ENCODE measurements at regions not wholly inside any gene's neighbourhood (a gene's known extent, or its start where the extent isn't known, plus 50 kb on each side); places are given as distances from the start of the nearest gene placed in this dataset.
A peak's percentile ranks its signal among the peaks of the same experiment; 100 is the strongest.

GRCh38 chr11:129281471-129282415 lies 89.6 kb upstream of the ARHGAP32 start:
- Histone ChIP-seq H3K4me1 (ENCODE audit: insufficient read depth, low read length) (peaks cover 35% of the 10 kb centered on the region), H3K27me3 (ENCODE audit: insufficient read depth, low read length) (peaks cover 9% of the 10 kb centered on the region), H3K4me3 (ENCODE audit: low read length) (no peak overlapping the region), H3K9me3 (ENCODE audit: low read depth, low read length) (no peaks in the 10 kb centered on the region)

- H3K27me3 ChIP-seq (ENCODE audit: insufficient read depth, low read length), result peaks cover 9% of the 10 kb centered on the region
- no peaks in the 10 kb centered on the region for H3K9me3 ChIP-seq (ENCODE audit: low read depth, low read length)
- H3K4me3 ChIP-seq (ENCODE audit: low read length), result peak overlapping the region; percentile 42
- H3K4me1 ChIP-seq (ENCODE audit: insufficient read depth, low read length), result peaks cover 35% of the 10 kb centered on the region
These were observed 88.1 kb upstream of the ARHGAP32 start for GRCh38 chr11:129280027-129280811.

- peak overlapping the region; percentile 42 for H3K4me3 ChIP-seq (ENCODE audit: low read length)
These were observed 87.4 kb upstream of the ARHGAP32 start for GRCh38 chr11:129279326-129280026.

DNA sequence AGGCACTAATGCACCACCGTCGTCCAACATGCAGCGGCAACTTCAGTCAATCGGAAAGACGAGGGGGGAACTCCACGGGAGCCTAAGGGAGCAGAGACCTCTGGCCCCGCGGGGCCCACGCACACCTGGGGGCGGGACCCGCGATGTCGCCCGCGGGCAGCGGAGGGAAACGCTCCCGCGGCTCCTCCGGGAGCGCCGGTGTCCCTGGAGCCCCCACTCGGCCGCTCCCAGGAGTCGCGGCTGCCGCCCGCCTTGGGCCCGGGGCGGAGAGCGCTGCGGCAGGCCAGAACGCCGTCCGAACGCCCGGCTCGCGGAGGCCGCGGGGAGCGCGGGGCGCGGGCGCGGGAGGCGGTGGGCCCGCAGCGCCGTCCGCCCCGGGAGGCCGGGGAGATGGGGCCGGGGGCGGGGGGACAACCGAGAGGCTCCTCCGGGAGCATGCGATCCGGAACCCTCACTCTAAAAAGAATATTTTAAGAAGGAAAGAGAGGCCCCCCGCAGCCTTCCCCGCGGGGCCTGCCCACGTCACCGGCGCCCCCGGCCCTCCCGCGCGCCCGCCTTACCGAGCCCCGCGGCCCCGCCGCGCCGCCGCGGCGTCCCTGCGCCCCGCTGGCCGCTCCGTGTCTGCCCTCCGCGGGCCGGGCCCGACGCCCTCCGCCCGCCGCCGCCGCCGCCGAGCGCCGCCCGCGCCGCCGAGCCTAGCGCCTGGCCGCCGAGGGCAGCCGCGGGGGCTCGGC lies 86.6 kb upstream of the ARHGAP32 start:
- Histone ChIP-seq H3K9me3 (ENCODE audit: low read depth, low read length) (no peaks in the 10 kb centered on the region), H3K4me3 (ENCODE audit: low read length) (peak overlapping the region; percentile 39), H3K27me3 (ENCODE audit: insufficient read depth, low read length) (peaks cover 9% of the 10 kb centered on the region), H3K4me1 (ENCODE audit: insufficient read depth, low read length) (peaks cover 27% of the 10 kb centered on the region)

More at GRCh38 chr11:129279326-129280026, 87.4 kb upstream of the ARHGAP32 start:
- Histone ChIP-seq H3K4me1 (ENCODE audit: insufficient read depth, low read length) (peaks cover 29% of the 10 kb centered on the region), H3K9me3 (ENCODE audit: low read depth, low read length) (no peaks in the 10 kb centered on the region), H3K27me3 (ENCODE audit: insufficient read depth, low read length) (peaks cover 9% of the 10 kb centered on the region)

- peaks cover 9% of the 10 kb centered on the region for H3K27me3 ChIP-seq (ENCODE audit: insufficient read depth, low read length)
- H3K4me1 ChIP-seq (ENCODE audit: insufficient read depth, low read length), result peaks cover 26% of the 10 kb centered on the region
- no peak overlapping the region for H3K4me3 ChIP-seq (ENCODE audit: low read length)
These were observed 85.2 kb upstream of the ARHGAP32 start for GRCh38 chr11:129277198-129277843.

DNA sequence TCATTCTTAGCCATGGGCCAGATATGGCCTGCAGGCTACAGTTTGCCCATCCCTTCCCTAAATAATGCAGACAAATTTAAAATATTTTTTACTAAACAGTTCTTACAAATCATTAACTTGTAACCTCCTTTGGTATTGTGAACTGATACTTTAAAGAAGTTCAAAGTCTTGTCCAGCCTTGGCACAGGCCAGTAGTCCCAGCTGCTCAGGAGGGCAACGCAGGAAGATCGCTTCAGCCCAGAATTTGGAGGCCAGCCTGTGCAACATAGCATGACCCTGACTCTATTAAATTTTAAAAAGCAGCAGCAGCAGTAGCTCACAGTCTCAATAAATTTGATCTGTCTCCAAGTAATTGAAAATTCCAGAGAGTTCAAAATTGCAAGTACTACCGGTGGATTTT lies 83.7 kb upstream of the ARHGAP32 start:
- peaks cover 9% of the 10 kb centered on the region for H3K27me3 ChIP-seq (ENCODE audit: insufficient read depth, low read length)
- peaks cover 23% of the 10 kb centered on the region for H3K4me1 ChIP-seq (ENCODE audit: insufficient read depth, low read length)
- H3K9me3 ChIP-seq (ENCODE audit: low read depth, low read length), result no peaks in the 10 kb centered on the region
- no peak overlapping the region for H3K4me3 ChIP-seq (ENCODE audit: low read length)

More at GRCh38 chr11:129277198-129277843, 85.2 kb upstream of the ARHGAP32 start:
- no peaks in the 10 kb centered on the region for H3K9me3 ChIP-seq (ENCODE audit: low read depth, low read length)

- H3K4me3 ChIP-seq (ENCODE audit: low read length), result no peak overlapping the region
- H3K4me1 ChIP-seq (ENCODE audit: insufficient read depth, low read length), result peaks cover 11% of the 10 kb centered on the region
- peaks cover 9% of the 10 kb centered on the region for H3K27me3 ChIP-seq (ENCODE audit: insufficient read depth, low read length)
- H3K9me3 ChIP-seq (ENCODE audit: low read depth, low read length), result no peaks in the 10 kb centered on the region
These were observed 82.0 kb upstream of the ARHGAP32 start for GRCh38 chr11:129273944-129274711.

GRCh38 chr11:129273322-129273721 lies 81.2 kb upstream of the ARHGAP32 start:
- H3K27me3 ChIP-seq (ENCODE audit: insufficient read depth, low read length), result peaks cover 7% of the 10 kb centered on the region
- peaks cover 8% of the 10 kb centered on the region for H3K4me1 ChIP-seq (ENCODE audit: insufficient read depth, low read length)
- H3K4me3 ChIP-seq (ENCODE audit: low read length), result no peak overlapping the region

GRCh38 chr11:129271030-129271429 lies 78.9 kb upstream of the ARHGAP32 start:
- peaks cover 4% of the 10 kb centered on the region for H3K4me1 ChIP-seq (ENCODE audit: insufficient read depth, low read length)
- no peaks in the 10 kb centered on the region for H3K27me3 ChIP-seq (ENCODE audit: insufficient read depth, low read length)
- H3K9me3 ChIP-seq (ENCODE audit: low read depth, low read length), result no peaks in the 10 kb centered on the region
- no peak overlapping the region for H3K4me3 ChIP-seq (ENCODE audit: low read length)

More at GRCh38 chr11:129273322-129273721, 81.2 kb upstream of the ARHGAP32 start:
- no peaks in the 10 kb centered on the region for H3K9me3 ChIP-seq (ENCODE audit: low read depth, low read length)

GRCh38 chr11:129270446-129270845 lies 78.3 kb upstream of the ARHGAP32 start:
- Histone ChIP-seq H3K4me1 (ENCODE audit: insufficient read depth, low read length) (peaks cover 4% of the 10 kb centered on the region), H3K27me3 (ENCODE audit: insufficient read depth, low read length) (no peaks in the 10 kb centered on the region), H3K4me3 (ENCODE audit: low read length) (no peak overlapping the region), H3K9me3 (ENCODE audit: low read depth, low read length) (no peaks in the 10 kb centered on the region)

DNA sequence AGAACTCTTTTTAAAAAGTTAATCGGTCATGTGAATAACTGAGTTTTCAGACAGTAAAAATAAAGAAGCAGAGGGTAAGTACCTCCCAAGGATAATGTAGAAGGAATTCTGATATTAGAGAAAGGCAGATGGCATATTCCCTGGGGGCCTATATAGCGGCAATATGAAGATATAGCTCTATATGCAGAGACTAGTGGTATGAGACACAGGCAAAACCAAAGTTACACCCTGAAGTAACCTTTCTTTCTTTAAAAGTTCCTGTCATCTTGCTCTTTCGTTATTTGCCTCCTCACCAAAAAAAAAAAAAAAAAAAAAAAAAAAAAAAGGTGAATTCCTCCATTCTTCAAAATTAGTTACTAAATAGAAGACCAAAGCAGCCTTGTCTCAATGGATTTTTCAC lies 76.2 kb upstream of the ARHGAP32 start:
- Histone ChIP-seq H3K9me3 (ENCODE audit: low read depth, low read length) (no peaks in the 10 kb centered on the region), H3K4me3 (ENCODE audit: low read length) (no peak overlapping the region), H3K4me1 (ENCODE audit: insufficient read depth, low read length) (no peaks in the 10 kb centered on the region), H3K27me3 (ENCODE audit: insufficient read depth, low read length) (no peaks in the 10 kb centered on the region)

GRCh38 chr11:129267716-129268115 lies 75.6 kb upstream of the ARHGAP32 start:
- no peaks in the 10 kb centered on the region for H3K4me1 ChIP-seq (ENCODE audit: insufficient read depth, low read length)
- H3K4me3 ChIP-seq (ENCODE audit: low read length), result no peak overlapping the region
- H3K27me3 ChIP-seq (ENCODE audit: insufficient read depth, low read length), result no peaks in the 10 kb centered on the region
- no peaks in the 10 kb centered on the region for H3K9me3 ChIP-seq (ENCODE audit: low read depth, low read length)

DNA sequence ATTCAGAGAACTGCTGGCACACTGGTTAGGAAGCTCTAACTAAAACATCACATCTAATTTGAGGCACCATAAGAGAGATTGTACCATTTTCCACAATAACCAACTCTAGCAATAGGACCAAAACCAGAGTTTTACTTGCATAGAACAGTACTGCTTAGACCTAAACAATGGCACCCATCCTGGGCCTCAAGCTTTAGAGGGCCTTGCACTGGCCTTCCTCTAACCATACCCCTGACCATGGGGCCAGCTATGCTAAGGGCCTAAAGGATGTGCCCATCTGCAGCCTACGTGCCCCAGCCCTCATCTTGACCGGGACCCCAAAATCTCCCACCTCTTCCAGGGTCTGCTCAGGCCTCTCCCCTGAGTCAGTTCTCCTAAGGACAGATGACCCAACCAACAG lies 74.4 kb upstream of the ARHGAP32 start:
- no peaks in the 10 kb centered on the region for H3K9me3 ChIP-seq (ENCODE audit: low read depth, low read length)
- H3K4me3 ChIP-seq (ENCODE audit: low read length), result no peak overlapping the region
- no peaks in the 10 kb centered on the region for H3K4me1 ChIP-seq (ENCODE audit: insufficient read depth, low read length)
- no peaks in the 10 kb centered on the region for H3K27me3 ChIP-seq (ENCODE audit: insufficient read depth, low read length)

All from mononuclear cell (primary cell).